ENCODE measurements at regions not wholly inside any gene's neighbourhood (a gene's known extent, or its start where the extent isn't known, plus 50 kb on each side); places are given as distances from the start of the nearest gene placed in this dataset.

- Histone ChIP-seq H3K27me3 (ENCODE audit: control insufficient read depth, insufficient read depth, low read length) (no peaks in the 10 kb centered on the region), H3K27ac (ENCODE audit: low read depth, low read length) (no peak overlapping the region), H3K9me3 (ENCODE audit: control insufficient read depth, insufficient read depth, low read length) (no peaks in the 10 kb centered on the region; the same call in 1 of the 2 replicates), H3K4me3 (ENCODE audit: low read depth, low read length) (no peak overlapping the region)
- CTCF ChIA-PET = no interaction called here
- TF ChIP-seq CTCF (IDR thresholded peaks at IDR 0.05; ENCODE audit: low read depth, low read length) = no peak
- no peak for DNase-seq (ENCODE audit: low read depth, low spot score)
- POLR2A ChIA-PET = no interaction called here
Measured at GRCh38 chr6:151671195-151671594, 136.3 kb upstream of the ESR1 start.

GRCh38 chr6:151674578-151674977, 132.9 kb upstream of the ESR1 start:
- no peak overlapping the region for H3K27ac ChIP-seq (ENCODE audit: low read depth, low read length)
- no peak for DNase-seq (ENCODE audit: low read depth, low spot score)
- no peak overlapping the region for H3K4me3 ChIP-seq (ENCODE audit: low read depth, low read length)
- CTCF ChIA-PET = interaction anchor here (2.0 kb wide), 1 partner anchor 447 kb away, joined by 5 read pairs; no protein-coding TSS in a partner anchor
- POLR2A ChIA-PET = no interaction called here
- H3K27me3 ChIP-seq (ENCODE audit: control insufficient read depth, insufficient read depth, low read length) = peaks cover 3% of the 10 kb centered on the region
- no peak for TF ChIP-seq CTCF (IDR thresholded peaks at IDR 0.05; ENCODE audit: low read depth, low read length)
- no peaks in the 10 kb centered on the region; the same call in 1 of the 2 replicates for H3K9me3 ChIP-seq (ENCODE audit: control insufficient read depth, insufficient read depth, low read length)

GRCh38 chr6:151675746-151676459, 131.6 kb upstream of the ESR1 start:
- DNase-seq (ENCODE audit: low read depth, low spot score) = no peak
- no peak overlapping the region for H3K27ac ChIP-seq (ENCODE audit: low read depth, low read length)
- CTCF ChIA-PET = interaction anchor here (1.2 to 2.0 kb wide), 2 partner anchors 15 to 446 kb away, joined by 3 to 5 read pairs; no protein-coding TSS in a partner anchor
- no peak overlapping the region for H3K4me3 ChIP-seq (ENCODE audit: low read depth, low read length)
- POLR2A ChIA-PET = no interaction called here
- H3K9me3 ChIP-seq (ENCODE audit: control insufficient read depth, insufficient read depth, low read length) = no peaks in the 10 kb centered on the region; the same call in 1 of the 2 replicates
- H3K27me3 ChIP-seq (ENCODE audit: control insufficient read depth, insufficient read depth, low read length) = peaks cover 3% of the 10 kb centered on the region
- TF ChIP-seq CTCF (IDR thresholded peaks at IDR 0.05; ENCODE audit: low read depth, low read length) = peak; percentile 76

- Histone ChIP-seq H3K4me3 (ENCODE audit: low read depth, low read length) (no peak overlapping the region), H3K27ac (ENCODE audit: low read depth, low read length) (no peak overlapping the region), H3K9me3 (ENCODE audit: control insufficient read depth, insufficient read depth, low read length) (no peaks in the 10 kb centered on the region; the same call in 1 of the 2 replicates), H3K27me3 (ENCODE audit: control insufficient read depth, insufficient read depth, low read length) (peaks cover 3% of the 10 kb centered on the region)
- no peak for TF ChIP-seq CTCF (IDR thresholded peaks at IDR 0.05; ENCODE audit: low read depth, low read length)
- no peak for DNase-seq (ENCODE audit: low read depth, low spot score)
- ChIA-PET CTCF (interaction anchor here (0.6 to 2.0 kb wide), 5 partner anchors 14 to 448 kb away, joined by 3 to 5 read pairs (median 4); no protein-coding TSS in a partner anchor), POLR2A (no interaction called here)
Measured at GRCh38 chr6:151676460-151676945, 131.0 kb upstream of the ESR1 start.

GRCh38 chr6:151677404-151677803, 130.1 kb upstream of the ESR1 start:
- no peak for TF ChIP-seq CTCF (IDR thresholded peaks at IDR 0.05; ENCODE audit: low read depth, low read length)
- CTCF ChIA-PET = interaction anchor here (0.6 to 1.4 kb wide), 2 partner anchors 437 to 447 kb away, joined by 5 to 10 read pairs; no protein-coding TSS in a partner anchor
- POLR2A ChIA-PET = no interaction called here
- H3K27ac ChIP-seq (ENCODE audit: low read depth, low read length) = no peak overlapping the region
- no peak overlapping the region for H3K4me3 ChIP-seq (ENCODE audit: low read depth, low read length)
- DNase-seq (ENCODE audit: low read depth, low spot score) = no peak
- H3K9me3 ChIP-seq (ENCODE audit: control insufficient read depth, insufficient read depth, low read length) = peaks cover 3% of the 10 kb centered on the region; the same call in 1 of the 2 replicates
- peaks cover 3% of the 10 kb centered on the region for H3K27me3 ChIP-seq (ENCODE audit: control insufficient read depth, insufficient read depth, low read length)

Data from AG04450 (cell line).